Body of pancreas (tissue), 4 donors: ENCODE measurements at regions not wholly inside any gene's neighbourhood (a gene's known extent, or its start where the extent isn't known, plus 50 kb on each side); places are given as distances from the start of the nearest gene placed in this dataset.
"Not testable (repeated sequence)": the region's sequence is repeated elsewhere in the genome, so short reads cannot be mapped to it uniquely, and the experiment has no call there.

Experiments
- ATAC-seq: fragments of 150-250 bp; one replicate; pipeline ENCODE4 v1.9.1; 2016
- DNase-seq, 4 donors: peaks; one replicate each; pipeline ENCODE4 v3.0.0-alpha.2; 2019
- H3K27ac ChIP-seq, 4 donors: fragments of 200-600 bp; sonication (generic); 1 replicate in 3 of 4; 2 replicates in 1 of 4; pipeline versions ENCODE4 v1.5.1 to v1.6.1; 2016 to 2019; ENCODE audit warnings: mild to moderate bottlenecking in 1 of 4, mixed read lengths in 1 of 4, moderate library complexity in 1 of 4
- H3K27me3 ChIP-seq, 2 donors: fragments of 200-600 bp; sonication (generic); one replicate each; pipeline ENCODE4 v1.6.0; 2016; ENCODE audit warnings: mild to moderate bottlenecking in 1 of 2
- H3K36me3 ChIP-seq, 2 donors: fragments of 200-600 bp; sonication (generic); replicated peaks in 1 of 2; 2 replicates each; pipeline ENCODE4 v1.5.1; 2016; ENCODE audit warnings: low read depth in 2 of 2; ENCODE audit not compliant: insufficient read depth in 1 of 2
- H3K4me1 ChIP-seq: fragments of 200-600 bp; sonication (generic); one replicate; pipeline ENCODE4 v1.6.0; 2016
- H3K4me3 ChIP-seq, 2 donors: fragments of 200-600 bp; sonication (generic); 1 replicate in 1 of 2; 2 replicates in 1 of 2; pipeline ENCODE4 v1.5.1; 2016 to 2019
- H3K9me3 ChIP-seq, 3 donors: fragments of 200-600 bp; sonication (generic); 1 replicate in 2 of 3; 2 replicates in 1 of 3; pipeline ENCODE4 v1.5.1; 2016
- CTCF ChIP-seq, 7 experiments: fragments of 450-650 bp in 4 of 7; fragments of 200-600 bp in 3 of 7; sonication (generic) in 3 of 7; IDR thresholded peaks; one replicate each; pipeline ENCODE4 v1.5.1; 2016 to 2019; ENCODE audit warnings: antibody characterized with exemption in 7 of 7
- POLR2A ChIP-seq, 3 donors: fragments of 450-650 bp; IDR thresholded peaks; one replicate each; pipeline ENCODE4 v1.6.1; 2016; ENCODE audit warnings: antibody characterized with exemption in 3 of 3, mild to moderate bottlenecking in 2 of 3
- WGBS, 2 donors: methylation state at CpG; one replicate each; pipeline ENCODE4 v1.1.5; 2017; 5-methylcytosine and 5-hydroxymethylcytosine counted together
- intact Hi-C: fragments of 100-400 bp; cut with DNase I; formaldehyde crosslinking; loops from one replicate; pipeline ENCODE4 v1.15.1; 2023

DNA sequence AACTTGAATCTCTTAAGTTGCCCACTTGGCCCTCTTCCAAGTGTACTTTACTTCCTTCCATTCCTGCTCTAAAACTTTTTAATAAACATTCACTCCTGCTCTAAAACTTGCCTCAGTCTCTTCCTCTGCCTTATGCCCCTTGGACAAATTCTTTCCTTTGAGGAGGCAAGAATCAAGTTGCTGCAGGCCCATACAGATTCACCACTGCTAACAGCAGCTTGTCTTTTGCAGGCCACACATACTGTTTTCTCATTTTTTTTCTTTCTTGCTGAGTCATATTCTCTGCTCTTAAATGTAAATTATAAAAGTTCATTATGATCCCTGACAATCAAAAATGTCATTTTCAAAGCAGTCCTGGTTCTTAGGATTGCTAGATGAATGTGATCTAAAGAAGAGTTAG is 1820.8 kb upstream of the FLRT2 start:
- no peak for ATAC-seq
- TF ChIP-seq POLR2A (IDR thresholded peaks at IDR 0.05) = no peak
- TF ChIP-seq CTCF (IDR thresholded peaks at IDR 0.05) = no peak
- no peak for DNase-seq

GRCh38 chr14:83711046-83711445 is 1818.9 kb upstream of the FLRT2 start:
- H3K4me3 ChIP-seq = no peak overlapping the region
- TF ChIP-seq POLR2A (IDR thresholded peaks at IDR 0.05) (no peak), CTCF (IDR thresholded peaks at IDR 0.05) (no peak)
- DNase-seq (no peak), ATAC-seq (no peak)
- no peaks in the 10 kb centered on the region for H3K9me3 ChIP-seq
- WGBS, 2 donors = 74 to 91% methylated on average over 2 of the region's 2 CpGs
- no peak overlapping the region for H3K27ac ChIP-seq
- intact Hi-C loops = no loop called here
- no peaks in the 10 kb centered on the region for H3K27me3 ChIP-seq
- H3K4me1 ChIP-seq = no peaks in the 10 kb centered on the region
- no peaks in the 10 kb centered on the region for H3K36me3 ChIP-seq

More for the DNA sequence above, 1820.8 kb upstream of the FLRT2 start:
- Histone ChIP-seq H3K4me3 (no peak overlapping the region), H3K36me3 (no peaks in the 10 kb centered on the region), H3K27ac (no peak overlapping the region), H3K9me3 (no peaks in the 10 kb centered on the region), H3K27me3 (no peaks in the 10 kb centered on the region), H3K4me1 (no peaks in the 10 kb centered on the region)
- intact Hi-C loops = no loop called here

DNA sequence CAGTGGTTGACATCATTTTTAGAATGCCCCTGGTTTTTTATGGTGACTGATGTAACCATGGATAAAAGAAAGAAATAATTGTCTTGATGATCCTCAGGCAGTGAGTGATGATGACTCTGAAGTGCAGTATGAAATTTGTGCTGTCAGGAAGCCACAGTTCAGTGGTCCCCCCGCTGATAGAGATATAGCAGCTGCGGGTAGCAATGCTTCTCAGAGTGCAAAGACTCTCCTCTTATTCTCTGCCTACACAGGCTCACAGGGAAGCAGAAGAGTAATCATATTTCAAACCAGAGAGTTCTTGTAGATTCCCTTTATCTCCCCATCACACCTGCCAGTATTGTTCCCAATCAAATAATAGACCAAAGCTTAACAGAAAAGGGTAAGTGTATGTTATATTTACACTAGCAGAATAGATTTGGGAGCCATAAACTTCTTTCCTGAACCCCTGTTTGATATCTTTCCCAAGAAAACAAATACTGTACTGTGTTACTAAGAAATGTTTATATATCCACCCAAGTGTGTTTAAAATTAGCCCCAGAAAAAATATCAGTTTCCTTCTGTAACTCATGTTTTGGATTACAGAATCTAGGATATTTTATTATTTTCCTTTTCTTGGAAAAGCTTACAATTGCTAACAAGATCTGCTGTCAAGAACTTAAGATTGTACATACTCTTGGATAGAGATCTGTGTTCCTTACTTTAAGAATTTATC is 1817.4 kb upstream of the FLRT2 start:
- no peak for ATAC-seq
- H3K9me3 ChIP-seq = no peaks in the 10 kb centered on the region
- DNase-seq = no peak
- no peak overlapping the region for H3K27ac ChIP-seq
- H3K27me3 ChIP-seq = no peaks in the 10 kb centered on the region
- WGBS, 2 donors = 87 to 91% methylated on average over 2 of the region's 2 CpGs
- H3K36me3 ChIP-seq = no peaks in the 10 kb centered on the region
- TF ChIP-seq POLR2A (IDR thresholded peaks at IDR 0.05) = no peak
- TF ChIP-seq CTCF (IDR thresholded peaks at IDR 0.05) = no peak
- intact Hi-C loops = no loop called here
- no peak overlapping the region for H3K4me3 ChIP-seq
- no peaks in the 10 kb centered on the region for H3K4me1 ChIP-seq

- intact Hi-C loops = no loop called here
- Histone ChIP-seq H3K36me3 (no peaks in the 10 kb centered on the region), H3K27ac (no peak overlapping the region), H3K9me3 (no peaks in the 10 kb centered on the region), H3K27me3 (no peaks in the 10 kb centered on the region), H3K4me1 (no peaks in the 10 kb centered on the region), H3K4me3 (no peak overlapping the region)
- ATAC-seq (no peak), DNase-seq (no peak)
- no peak for TF ChIP-seq POLR2A (IDR thresholded peaks at IDR 0.05)
- TF ChIP-seq CTCF (IDR thresholded peaks at IDR 0.05) = no peak
- 80 to 83% methylated on average over 2 of the region's 2 CpGs for WGBS, 2 donors
Observed at GRCh38 chr14:83713732-83714131, 1816.2 kb upstream of the FLRT2 start.

- TF ChIP-seq CTCF (IDR thresholded peaks at IDR 0.05) (no peak), POLR2A (IDR thresholded peaks at IDR 0.05) (no peak)
- Histone ChIP-seq H3K27ac (no peak overlapping the region), H3K27me3 (no peaks in the 10 kb centered on the region), H3K4me1 (no peaks in the 10 kb centered on the region), H3K9me3 (no peaks in the 10 kb centered on the region), H3K4me3 (no peak overlapping the region), H3K36me3 (no peaks in the 10 kb centered on the region)
- intact Hi-C loops = no loop called here
- ATAC-seq (no peak), DNase-seq (no peak)
Observed at GRCh38 chr14:83714151-83714550, 1815.8 kb upstream of the FLRT2 start.

- H3K9me3 ChIP-seq, H3K27me3 ChIP-seq, H3K27ac ChIP-seq, ATAC-seq, intact Hi-C loops, H3K4me3 ChIP-seq, H3K36me3 ChIP-seq, H3K4me1 ChIP-seq, DNase-seq: not testable (repeated sequence)
- WGBS, 2 donors = 93% methylated on average over 12 of the region's 12 CpGs
Observed at GRCh38 chr14:83719435-83719834, 1810.5 kb upstream of the FLRT2 start.
